Sigmoid colon (tissue), 4 donors: ENCODE measurements at regions not wholly inside any gene's neighbourhood (a gene's known extent, or its start where the extent isn't known, plus 50 kb on each side); places are given as distances from the start of the nearest gene placed in this dataset.

Source experiments
- CTCF ChIP-seq, 4 experiments: fragments of 450-650 bp in 3 of 4; fragments of 200-600 bp in 1 of 4; IDR thresholded peaks; one replicate each; pipeline ENCODE4 v1.5.1; 2016 to 2019; ENCODE audit warnings: antibody characterized with exemption in 4 of 4, mild to moderate bottlenecking in 3 of 4, moderate library complexity in 2 of 4
- POLR2A ChIP-seq, 2 donors: fragments of 450-650 bp; IDR thresholded peaks; one replicate each; pipeline ENCODE4 v1.6.1; 2016; ENCODE audit warnings: antibody characterized with exemption in 2 of 2, mild to moderate bottlenecking in 2 of 2, moderate library complexity in 2 of 2
- POLR2AphosphoS5 ChIP-seq, 4 donors: sonication (generic); formaldehyde crosslinking; IDR thresholded peaks; one replicate each; pipeline ENCODE4 v1.6.1; 2017; ENCODE audit warnings: antibody characterized with exemption in 4 of 4

- no peak for TF ChIP-seq CTCF (IDR thresholded peaks at IDR 0.05)
- TF ChIP-seq POLR2AphosphoS5 (IDR thresholded peaks at IDR 0.05): no peak
- no peak for TF ChIP-seq POLR2A (IDR thresholded peaks at IDR 0.05)
Measured at GRCh38 chr2:144194326-144195071, 325.4 kb downstream of the ZEB2 start.
